ENCODE measurements at regions not wholly inside any gene's neighbourhood (a gene's known extent, or its start where the extent isn't known, plus 50 kb on each side); places are given as distances from the start of the nearest gene placed in this dataset.
A peak's percentile ranks its signal among the peaks of the same experiment; 100 is the strongest.

- Histone ChIP-seq H3K4me3 (ENCODE audit: insufficient read depth in 1 of 2, low read depth in 1 of 2, low read length in 2 of 2) (no peak overlapping the region), H2BK5ac (ENCODE audit: low read depth, low read length, poor library complexity, severe bottlenecking) (no peak overlapping the region), H3K36me3 (ENCODE audit: control insufficient read depth in 1 of 2, insufficient read depth in 2 of 2, low read depth in 1 of 2, low read length in 2 of 2) (no peaks in the 10 kb centered on the region), H3K27ac (ENCODE audit: low read length, poor library complexity, severe bottlenecking) (no peak overlapping the region), H3K14ac (ENCODE audit: low read length in 2 of 2) (no peak overlapping the region), H3K9ac (ENCODE audit: low read length) (no peak overlapping the region), H3K9me3 (ENCODE audit: control insufficient read depth, low read length) (no peaks in the 10 kb centered on the region), H3K79me1 (replicated peaks; ENCODE audit: low read length, poor library complexity, severe bottlenecking) (no peaks in the 10 kb centered on the region), H2AFZ (ENCODE audit: low read depth, low read length) (no peak overlapping the region), H3K23ac (ENCODE audit: low read length in 2 of 2) (no peak overlapping the region), H3K4ac (ENCODE audit: low read depth in 1 of 2, low read length in 2 of 2) (peak overlapping the region in 1 of 2 experiments; percentile 24), H3K18ac (ENCODE audit: low read depth in 1 of 2, low read length in 2 of 2) (peak overlapping the region; percentile 5 to 50), H3K4me1 (ENCODE audit: control insufficient read depth, insufficient read depth, low read depth, low read length) (peaks cover 7% of the 10 kb centered on the region), H2BK15ac (ENCODE audit: low read depth, poor library complexity, severe bottlenecking) (peak overlapping the region; percentile 60), H3K4me2 (ENCODE audit: low read length, poor library complexity, severe bottlenecking) (no peak overlapping the region), H2AK5ac (ENCODE audit: low read length, severe bottlenecking) (no peak overlapping the region), H4K8ac (ENCODE audit: low read length) (no peak overlapping the region), H3K27me3 (ENCODE audit: control insufficient read depth in 1 of 2, insufficient read depth in 1 of 2, low read length in 2 of 2) (no peaks in the 10 kb centered on the region), H2BK12ac (ENCODE audit: low read length in 2 of 2) (peak overlapping the region in 1 of 2 experiments; percentile 6), H4K91ac (ENCODE audit: low read length) (no peak overlapping the region), H2BK120ac (ENCODE audit: low read depth, low read length) (peak overlapping the region; percentile 39)
- DNase-seq: peak; percentile 82
- WGBS: 6% methylated on average over 3 of the region's 3 CpGs
Measured at GRCh38 chr9:106752581-106752980, 110.4 kb upstream of the ZNF462 start.

GRCh38 chr9:106753155-106753671 is 109.8 kb upstream of the ZNF462 start:
- H3K4me3 ChIP-seq (ENCODE audit: insufficient read depth in 1 of 2, low read depth in 1 of 2, low read length in 2 of 2): no peak overlapping the region
- H2AK5ac ChIP-seq (ENCODE audit: low read length, severe bottlenecking): no peak overlapping the region
- no peak overlapping the region for H3K9ac ChIP-seq (ENCODE audit: low read length)
- H3K4me2 ChIP-seq (ENCODE audit: low read length, poor library complexity, severe bottlenecking): no peak overlapping the region
- no peaks in the 10 kb centered on the region for H3K36me3 ChIP-seq (ENCODE audit: control insufficient read depth in 1 of 2, insufficient read depth in 2 of 2, low read depth in 1 of 2, low read length in 2 of 2)
- no peak overlapping the region for H2BK5ac ChIP-seq (ENCODE audit: low read depth, low read length, poor library complexity, severe bottlenecking)
- H4K8ac ChIP-seq (ENCODE audit: low read length): no peak overlapping the region
- peak overlapping the region; percentile 2 to 34 for H3K18ac ChIP-seq (ENCODE audit: low read depth in 1 of 2, low read length in 2 of 2)
- H3K4me1 ChIP-seq (ENCODE audit: control insufficient read depth, insufficient read depth, low read depth, low read length): peaks cover 7% of the 10 kb centered on the region
- no peak overlapping the region for H2BK120ac ChIP-seq (ENCODE audit: low read depth, low read length)
- no peak overlapping the region for H3K14ac ChIP-seq (ENCODE audit: low read length in 2 of 2)
- no peak overlapping the region for H2AFZ ChIP-seq (ENCODE audit: low read depth, low read length)
- peak overlapping the region in 1 of 2 experiments; percentile 87 for H2BK12ac ChIP-seq (ENCODE audit: low read length in 2 of 2)
- H3K27me3 ChIP-seq (ENCODE audit: control insufficient read depth in 1 of 2, insufficient read depth in 1 of 2, low read length in 2 of 2): no peaks in the 10 kb centered on the region
- peak overlapping the region; percentile 34 for H4K91ac ChIP-seq (ENCODE audit: low read length)
- WGBS: 12% methylated on average over 4 of the region's 4 CpGs
- no peak overlapping the region for H3K4ac ChIP-seq (ENCODE audit: low read depth in 1 of 2, low read length in 2 of 2)
- no peak overlapping the region for H3K27ac ChIP-seq (ENCODE audit: low read length, poor library complexity, severe bottlenecking)
- DNase-seq: peak; percentile 91
- no peak overlapping the region for H3K23ac ChIP-seq (ENCODE audit: low read length in 2 of 2)
- H3K9me3 ChIP-seq (ENCODE audit: control insufficient read depth, low read length): no peaks in the 10 kb centered on the region
- no peak overlapping the region for H2BK15ac ChIP-seq (ENCODE audit: low read depth, poor library complexity, severe bottlenecking)
- H3K79me1 ChIP-seq (replicated peaks; ENCODE audit: low read length, poor library complexity, severe bottlenecking): no peaks in the 10 kb centered on the region

- no peak overlapping the region for H4K8ac ChIP-seq (ENCODE audit: low read length)
- H2BK120ac ChIP-seq (ENCODE audit: low read depth, low read length): no peak overlapping the region
- no peak overlapping the region for H3K4me2 ChIP-seq (ENCODE audit: low read length, poor library complexity, severe bottlenecking)
- peak; percentile 38 for DNase-seq
- H2BK5ac ChIP-seq (ENCODE audit: low read depth, low read length, poor library complexity, severe bottlenecking): no peak overlapping the region
- no peak overlapping the region for H4K91ac ChIP-seq (ENCODE audit: low read length)
- no peak overlapping the region for H3K18ac ChIP-seq (ENCODE audit: low read depth in 1 of 2, low read length in 2 of 2)
- no peak overlapping the region for H3K27ac ChIP-seq (ENCODE audit: low read length, poor library complexity, severe bottlenecking)
- no peak overlapping the region for H2BK15ac ChIP-seq (ENCODE audit: low read depth, poor library complexity, severe bottlenecking)
- H3K4me1 ChIP-seq (ENCODE audit: control insufficient read depth, insufficient read depth, low read depth, low read length): peaks cover 7% of the 10 kb centered on the region
- peak overlapping the region in 1 of 2 experiments; percentile 7 for H2BK12ac ChIP-seq (ENCODE audit: low read length in 2 of 2)
- H3K14ac ChIP-seq (ENCODE audit: low read length in 2 of 2): no peak overlapping the region
- H3K23ac ChIP-seq (ENCODE audit: low read length in 2 of 2): no peak overlapping the region
- H3K27me3 ChIP-seq (ENCODE audit: control insufficient read depth in 1 of 2, insufficient read depth in 1 of 2, low read length in 2 of 2): no peaks in the 10 kb centered on the region
- no peaks in the 10 kb centered on the region for H3K36me3 ChIP-seq (ENCODE audit: control insufficient read depth in 1 of 2, insufficient read depth in 2 of 2, low read depth in 1 of 2, low read length in 2 of 2)
- H3K79me1 ChIP-seq (replicated peaks; ENCODE audit: low read length, poor library complexity, severe bottlenecking): no peaks in the 10 kb centered on the region
- WGBS: 84% methylated on average over 7 of the region's 7 CpGs
- H3K9me3 ChIP-seq (ENCODE audit: control insufficient read depth, low read length): no peaks in the 10 kb centered on the region
- no peak overlapping the region for H3K9ac ChIP-seq (ENCODE audit: low read length)
- H3K4ac ChIP-seq (ENCODE audit: low read depth in 1 of 2, low read length in 2 of 2): peak overlapping the region in 1 of 2 experiments; percentile 59
- no peak overlapping the region for H3K4me3 ChIP-seq (ENCODE audit: insufficient read depth in 1 of 2, low read depth in 1 of 2, low read length in 2 of 2)
- peak overlapping the region; percentile 22 for H2AK5ac ChIP-seq (ENCODE audit: low read length, severe bottlenecking)
- no peak overlapping the region for H2AFZ ChIP-seq (ENCODE audit: low read depth, low read length)
Measured at GRCh38 chr9:106755736-106756135, 107.2 kb upstream of the ZNF462 start.

GRCh38 chr9:106757514-106757913 is 105.5 kb upstream of the ZNF462 start:
- Histone ChIP-seq H3K4me1 (ENCODE audit: control insufficient read depth, insufficient read depth, low read depth, low read length) (peaks cover 9% of the 10 kb centered on the region), H3K23ac (ENCODE audit: low read length in 2 of 2) (no peak overlapping the region), H3K14ac (ENCODE audit: low read length in 2 of 2) (no peak overlapping the region), H3K4me2 (ENCODE audit: low read length, poor library complexity, severe bottlenecking) (no peak overlapping the region), H3K9me3 (ENCODE audit: control insufficient read depth, low read length) (no peaks in the 10 kb centered on the region), H2BK15ac (ENCODE audit: low read depth, poor library complexity, severe bottlenecking) (no peak overlapping the region), H3K4me3 (ENCODE audit: insufficient read depth in 1 of 2, low read depth in 1 of 2, low read length in 2 of 2) (no peak overlapping the region), H4K91ac (ENCODE audit: low read length) (no peak overlapping the region), H3K27me3 (ENCODE audit: control insufficient read depth in 1 of 2, insufficient read depth in 1 of 2, low read length in 2 of 2) (no peaks in the 10 kb centered on the region), H4K8ac (ENCODE audit: low read length) (no peak overlapping the region), H2AK5ac (ENCODE audit: low read length, severe bottlenecking) (no peak overlapping the region), H3K36me3 (ENCODE audit: control insufficient read depth in 1 of 2, insufficient read depth in 2 of 2, low read depth in 1 of 2, low read length in 2 of 2) (no peaks in the 10 kb centered on the region), H3K9ac (ENCODE audit: low read length) (no peak overlapping the region), H3K79me1 (replicated peaks; ENCODE audit: low read length, poor library complexity, severe bottlenecking) (no peaks in the 10 kb centered on the region), H3K4ac (ENCODE audit: low read depth in 1 of 2, low read length in 2 of 2) (no peak overlapping the region), H2BK12ac (ENCODE audit: low read length in 2 of 2) (no peak overlapping the region), H3K18ac (ENCODE audit: low read depth in 1 of 2, low read length in 2 of 2) (no peak overlapping the region), H3K27ac (ENCODE audit: low read length, poor library complexity, severe bottlenecking) (no peak overlapping the region), H2BK120ac (ENCODE audit: low read depth, low read length) (no peak overlapping the region), H2BK5ac (ENCODE audit: low read depth, low read length, poor library complexity, severe bottlenecking) (no peak overlapping the region), H2AFZ (ENCODE audit: low read depth, low read length) (no peak overlapping the region)
- DNase-seq: no peak
- WGBS: 75% methylated on average over 2 of the region's 2 CpGs

All from mesenchymal stem cell (in vitro differentiated cells and primary cell).